ENCODE measurements at regions not wholly inside any gene's neighbourhood (a gene's known extent, or its start where the extent isn't known, plus 50 kb on each side); places are given as distances from the start of the nearest gene placed in this dataset.

DNA sequence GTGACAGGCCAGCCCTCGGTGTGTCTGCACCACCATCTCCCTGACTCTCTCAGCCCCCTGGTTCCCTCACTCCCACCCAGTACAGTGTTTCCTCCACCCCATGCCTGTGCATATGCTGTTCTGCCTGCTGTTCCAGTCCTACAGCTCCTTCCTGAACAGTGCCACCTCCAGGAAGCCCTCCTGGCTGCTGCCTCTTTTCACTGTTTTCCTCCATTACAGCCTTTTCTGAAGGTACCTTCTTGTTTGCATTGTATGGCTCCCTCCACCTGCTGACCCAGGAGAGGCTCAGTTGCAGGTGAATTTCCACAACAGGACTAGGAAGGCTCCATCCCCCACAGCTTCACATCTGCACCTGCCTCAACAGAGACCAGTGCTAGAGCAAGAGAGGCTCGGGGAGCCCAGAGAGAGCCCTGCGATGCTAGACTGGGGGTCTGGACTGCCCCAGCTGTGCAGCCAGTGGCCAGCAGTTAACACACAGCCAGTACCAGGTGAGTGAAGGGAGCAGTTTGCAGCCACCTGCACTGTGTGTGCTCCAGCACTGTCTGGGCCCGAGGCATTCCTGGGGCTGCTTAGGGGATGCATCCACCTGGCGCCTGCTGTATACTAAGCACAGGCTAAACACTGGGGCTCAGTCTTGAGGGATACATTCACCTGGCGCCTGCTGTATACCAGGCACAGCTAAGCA, 92.0 kb downstream of the ADRA2C start:
- no peak overlapping the region for H3K9ac ChIP-seq (ENCODE audit: low read depth, low read length, poor library complexity, severe bottlenecking)
- H3K4me1 ChIP-seq (ENCODE audit: insufficient read depth, low read length, poor library complexity, severe bottlenecking): no peaks in the 10 kb centered on the region
- H3K9me3 ChIP-seq (ENCODE audit: insufficient read depth, low read depth, low read length): no peaks in the 10 kb centered on the region
- TF ChIP-seq EZH2phosphoT487 (IDR thresholded peaks at IDR 0.05; ENCODE audit: borderline replicate concordance): no peak
- TF ChIP-seq, protein P1, sequence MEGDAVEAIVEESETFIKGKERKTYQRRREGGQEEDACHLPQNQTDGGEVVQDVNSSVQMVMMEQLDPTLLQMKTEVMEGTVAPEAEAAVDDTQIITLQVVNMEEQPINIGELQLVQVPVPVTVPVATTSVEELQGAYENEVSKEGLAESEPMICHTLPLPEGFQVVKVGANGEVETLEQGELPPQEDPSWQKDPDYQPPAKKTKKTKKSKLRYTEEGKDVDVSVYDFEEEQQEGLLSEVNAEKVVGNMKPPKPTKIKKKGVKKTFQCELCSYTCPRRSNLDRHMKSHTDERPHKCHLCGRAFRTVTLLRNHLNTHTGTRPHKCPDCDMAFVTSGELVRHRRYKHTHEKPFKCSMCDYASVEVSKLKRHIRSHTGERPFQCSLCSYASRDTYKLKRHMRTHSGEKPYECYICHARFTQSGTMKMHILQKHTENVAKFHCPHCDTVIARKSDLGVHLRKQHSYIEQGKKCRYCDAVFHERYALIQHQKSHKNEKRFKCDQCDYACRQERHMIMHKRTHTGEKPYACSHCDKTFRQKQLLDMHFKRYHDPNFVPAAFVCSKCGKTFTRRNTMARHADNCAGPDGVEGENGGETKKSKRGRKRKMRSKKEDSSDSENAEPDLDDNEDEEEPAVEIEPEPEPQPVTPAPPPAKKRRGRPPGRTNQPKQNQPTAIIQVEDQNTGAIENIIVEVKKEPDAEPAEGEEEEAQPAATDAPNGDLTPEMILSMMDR (conservative IDR thresholded peaks at IDR 0.05; ENCODE audit: low read length): no peak
- no peaks in the 10 kb centered on the region for H3K36me3 ChIP-seq (ENCODE audit: insufficient read depth, low read length)
- H3F3A ChIP-seq (ENCODE audit: low read depth): no peaks in the 10 kb centered on the region
- peak overlapping the region; percentile 65; the same call in 1 of the 2 replicates for H2AFZ ChIP-seq (ENCODE audit: low read length)
- peak overlapping the region; percentile 31 for H3K4me2 ChIP-seq (ENCODE audit: low read depth, low read length, poor library complexity, severe bottlenecking)
- H3K27me3 ChIP-seq (ENCODE audit: insufficient read depth, low read length, poor library complexity, severe bottlenecking): no peaks in the 10 kb centered on the region
- no peaks in the 10 kb centered on the region for H3K9me2 ChIP-seq (replicated peaks; ENCODE audit: low read depth, low read length)
- no peaks in the 10 kb centered on the region for H4K20me1 ChIP-seq (ENCODE audit: insufficient read depth, low read length, poor library complexity, severe bottlenecking)
- no peak overlapping the region for H3K4me3 ChIP-seq (ENCODE audit: low read length, poor library complexity, severe bottlenecking)
- no peaks in the 10 kb centered on the region for H3K79me2 ChIP-seq (ENCODE audit: insufficient read depth, low read length)

DNA sequence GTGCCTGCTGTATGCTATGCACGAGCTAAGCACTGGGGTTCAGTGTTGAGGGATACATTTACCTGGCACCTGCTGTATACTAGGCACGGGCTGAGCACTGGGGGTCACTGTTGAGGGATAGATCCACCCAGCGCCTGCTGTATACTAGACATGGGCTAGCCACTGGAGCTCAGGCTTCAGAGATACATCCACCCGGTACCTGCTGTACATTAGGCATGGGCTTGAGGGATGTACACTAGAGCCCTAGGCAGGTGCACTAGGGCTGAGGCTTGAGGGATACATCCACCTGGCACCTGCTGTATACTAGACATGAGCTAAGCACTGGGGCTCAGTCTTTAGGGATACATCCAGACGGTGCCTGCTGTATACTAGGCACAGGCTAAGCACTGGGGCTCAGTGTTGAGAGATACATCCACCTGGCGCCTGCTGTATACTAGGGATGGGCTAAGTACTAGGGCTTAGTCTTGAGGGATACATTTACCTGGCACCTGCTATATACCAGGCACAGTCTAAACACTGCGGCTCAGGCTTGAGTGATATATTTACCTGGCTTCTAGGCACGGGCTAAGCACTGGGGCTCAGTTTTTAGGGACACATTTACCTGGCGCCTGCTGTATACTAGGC, 92.7 kb downstream of the ADRA2C start:
- H3K9me3 ChIP-seq (ENCODE audit: insufficient read depth, low read depth, low read length): no peaks in the 10 kb centered on the region
- H3K9ac ChIP-seq (ENCODE audit: low read depth, low read length, poor library complexity, severe bottlenecking): no peak overlapping the region

DNA sequence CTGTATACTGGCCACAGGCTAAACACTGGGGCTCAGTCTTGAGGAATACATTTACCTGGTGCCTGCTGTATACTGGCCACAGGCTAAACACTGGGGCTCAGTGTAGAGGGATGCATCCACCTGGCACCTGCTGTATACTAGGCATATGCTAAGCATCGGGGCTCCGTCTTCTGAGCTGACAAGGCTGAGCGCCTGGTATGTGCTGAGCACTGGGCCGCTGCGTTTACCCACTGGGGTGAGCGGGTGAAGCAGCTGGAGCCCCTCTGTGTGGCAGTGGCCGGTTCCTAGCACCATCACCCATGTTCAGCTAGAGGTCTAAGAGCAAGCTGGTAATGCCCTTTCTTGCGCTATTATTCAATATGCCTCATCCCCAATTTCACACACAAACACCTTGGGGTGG, 93.4 kb downstream of the ADRA2C start:
- Histone ChIP-seq H3F3A (ENCODE audit: low read depth) (no peaks in the 10 kb centered on the region), H4K20me1 (ENCODE audit: insufficient read depth, low read length, poor library complexity, severe bottlenecking) (no peaks in the 10 kb centered on the region), H3K4me3 (ENCODE audit: low read length, poor library complexity, severe bottlenecking) (no peak overlapping the region), H3K27me3 (ENCODE audit: insufficient read depth, low read length, poor library complexity, severe bottlenecking) (no peaks in the 10 kb centered on the region), H3K36me3 (ENCODE audit: insufficient read depth, low read length) (no peaks in the 10 kb centered on the region), H2AFZ (ENCODE audit: low read length) (no peak overlapping the region), H3K9me2 (replicated peaks; ENCODE audit: low read depth, low read length) (no peaks in the 10 kb centered on the region), H3K9me3 (ENCODE audit: insufficient read depth, low read depth, low read length) (no peaks in the 10 kb centered on the region), H3K9ac (ENCODE audit: low read depth, low read length, poor library complexity, severe bottlenecking) (no peak overlapping the region), H3K79me2 (ENCODE audit: insufficient read depth, low read length) (no peaks in the 10 kb centered on the region), H3K4me2 (ENCODE audit: low read depth, low read length, poor library complexity, severe bottlenecking) (no peak overlapping the region), H3K4me1 (ENCODE audit: insufficient read depth, low read length, poor library complexity, severe bottlenecking) (no peaks in the 10 kb centered on the region)
- TF ChIP-seq EZH2phosphoT487 (IDR thresholded peaks at IDR 0.05; ENCODE audit: borderline replicate concordance): no peak
- TF ChIP-seq, protein P1 (conservative IDR thresholded peaks at IDR 0.05; ENCODE audit: low read length): no peak

More for the DNA sequence above, 92.7 kb downstream of the ADRA2C start:
- no peaks in the 10 kb centered on the region for H3K36me3 ChIP-seq (ENCODE audit: insufficient read depth, low read length)
- no peaks in the 10 kb centered on the region for H3K27me3 ChIP-seq (ENCODE audit: insufficient read depth, low read length, poor library complexity, severe bottlenecking)
- no peak overlapping the region for H3K4me3 ChIP-seq (ENCODE audit: low read length, poor library complexity, severe bottlenecking)
- no peaks in the 10 kb centered on the region for H3K4me1 ChIP-seq (ENCODE audit: insufficient read depth, low read length, poor library complexity, severe bottlenecking)
- no peaks in the 10 kb centered on the region for H3K9me2 ChIP-seq (replicated peaks; ENCODE audit: low read depth, low read length)
- no peaks in the 10 kb centered on the region for H4K20me1 ChIP-seq (ENCODE audit: insufficient read depth, low read length, poor library complexity, severe bottlenecking)
- TF ChIP-seq EZH2phosphoT487 (IDR thresholded peaks at IDR 0.05; ENCODE audit: borderline replicate concordance): no peak
- TF ChIP-seq, protein P1 (conservative IDR thresholded peaks at IDR 0.05; ENCODE audit: low read length): no peak
- H2AFZ ChIP-seq (ENCODE audit: low read length): no peak overlapping the region
- no peak overlapping the region for H3K4me2 ChIP-seq (ENCODE audit: low read depth, low read length, poor library complexity, severe bottlenecking)
- no peaks in the 10 kb centered on the region for H3F3A ChIP-seq (ENCODE audit: low read depth)
- H3K79me2 ChIP-seq (ENCODE audit: insufficient read depth, low read length): no peaks in the 10 kb centered on the region

All from Loucy (cell line).